ENCODE measurements at regions not wholly inside any gene's neighbourhood (a gene's known extent, or its start where the extent isn't known, plus 50 kb on each side); places are given as distances from the start of the nearest gene placed in this dataset.

DNA sequence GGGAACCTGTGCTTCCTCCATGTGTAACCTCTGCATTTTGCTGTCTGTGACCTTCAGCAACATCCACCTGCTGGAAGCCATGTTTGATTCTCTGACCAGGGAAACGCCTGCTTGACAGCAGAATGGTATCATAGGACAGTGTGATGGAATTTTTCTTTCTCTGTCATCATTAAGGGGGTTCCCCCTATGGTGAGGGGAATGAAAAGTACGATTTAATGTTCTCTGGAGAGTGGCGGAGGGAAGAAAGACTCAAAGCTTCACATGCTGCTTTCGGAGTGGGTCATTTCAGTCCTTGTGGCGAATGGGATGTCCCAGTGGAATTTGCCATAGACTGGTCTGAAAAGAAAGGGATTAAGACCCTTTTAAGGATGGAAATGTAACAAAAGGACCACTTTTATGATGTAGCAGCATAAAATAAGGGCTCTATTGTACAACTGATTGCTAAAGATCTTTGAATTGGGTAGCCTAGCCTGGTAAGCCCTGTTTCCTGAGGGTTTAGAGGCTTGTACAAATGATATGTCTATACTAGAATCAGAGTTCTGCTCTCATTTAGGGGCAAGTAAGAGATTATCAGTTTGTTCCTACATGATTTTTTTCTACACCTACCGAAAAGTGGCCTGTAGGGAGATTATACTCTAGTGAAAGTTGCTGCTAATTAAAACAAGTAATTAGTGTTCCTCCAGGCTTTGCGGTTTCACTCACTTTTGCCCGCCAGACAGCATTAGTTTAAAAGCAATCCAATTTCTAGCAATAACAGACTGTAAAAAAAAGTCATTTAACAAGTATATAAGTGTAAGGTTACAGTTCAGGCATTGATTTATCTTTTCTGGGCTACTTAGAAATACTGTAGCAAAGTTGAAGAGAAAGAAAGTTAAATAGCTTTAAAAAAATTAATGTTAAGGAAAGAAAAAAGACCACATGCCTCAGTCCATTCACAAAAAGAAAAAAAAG, 904.5 kb downstream of the NR2F1-AS1 start:
- no peaks in the 10 kb centered on the region for H3K9me2 ChIP-seq (ENCODE audit: insufficient read depth, low read length)
- H3K27ac ChIP-seq (ENCODE audit: low read length): no peak overlapping the region
- no peaks in the 10 kb centered on the region for H3K79me2 ChIP-seq (replicated peaks; ENCODE audit: insufficient read depth, low read length)
- H3K4me2 ChIP-seq (ENCODE audit: low read length): no peak overlapping the region
- no peak overlapping the region for H3K9ac ChIP-seq (ENCODE audit: low read length)
- no peaks in the 10 kb centered on the region for H3F3A ChIP-seq (ENCODE audit: insufficient read depth, low read length, poor library complexity, severe bottlenecking)
- no peaks in the 10 kb centered on the region for H4K20me1 ChIP-seq (ENCODE audit: insufficient read depth)
- no peaks in the 10 kb centered on the region for H3K36me3 ChIP-seq (ENCODE audit: insufficient read depth, low read length)
- peaks cover 18% of the 10 kb centered on the region for H3K27me3 ChIP-seq (ENCODE audit: insufficient read depth, low read depth, low read length)
- H3K4me3 ChIP-seq (ENCODE audit: low read length): no peak overlapping the region
- TF ChIP-seq MXI1 (conservative IDR thresholded peaks at IDR 0.05; ENCODE audit: poor library complexity, severe bottlenecking): no peak
- H3K9me3 ChIP-seq (ENCODE audit: low read length): no peaks in the 10 kb centered on the region
- no peak overlapping the region for H2AFZ ChIP-seq (ENCODE audit: low read depth, low read length)

DNA sequence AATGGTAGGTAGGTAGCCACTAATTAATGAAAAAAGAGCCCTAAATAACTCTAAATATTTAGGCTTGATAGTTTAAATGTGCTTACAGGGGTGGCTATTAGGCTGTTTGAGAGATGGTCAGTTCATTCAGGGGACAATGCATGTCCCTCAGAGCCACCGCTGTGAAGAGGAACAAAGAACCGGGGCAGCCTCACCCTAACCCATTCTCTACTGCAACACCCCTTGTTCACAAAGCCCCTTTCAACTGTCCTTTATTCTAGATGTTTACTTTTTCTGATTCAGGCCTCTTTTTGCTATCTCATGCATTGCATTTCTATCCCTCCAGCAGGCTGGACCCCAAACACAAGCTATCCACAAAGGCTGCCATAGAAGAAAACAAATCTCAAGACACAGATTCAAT, 906.7 kb downstream of the NR2F1-AS1 start:
- Histone ChIP-seq H3K9me3 (ENCODE audit: low read length) (no peaks in the 10 kb centered on the region), H3K27me3 (ENCODE audit: insufficient read depth, low read depth, low read length) (peaks cover 18% of the 10 kb centered on the region), H3K27ac (ENCODE audit: low read length) (no peak overlapping the region), H3K9ac (ENCODE audit: low read length) (no peak overlapping the region), H3F3A (ENCODE audit: insufficient read depth, low read length, poor library complexity, severe bottlenecking) (no peaks in the 10 kb centered on the region), H3K4me2 (ENCODE audit: low read length) (no peak overlapping the region), H3K9me2 (ENCODE audit: insufficient read depth, low read length) (no peaks in the 10 kb centered on the region), H2AFZ (ENCODE audit: low read depth, low read length) (no peak overlapping the region), H4K20me1 (ENCODE audit: insufficient read depth) (no peaks in the 10 kb centered on the region), H3K36me3 (ENCODE audit: insufficient read depth, low read length) (no peaks in the 10 kb centered on the region), H3K79me2 (replicated peaks; ENCODE audit: insufficient read depth, low read length) (no peaks in the 10 kb centered on the region), H3K4me3 (ENCODE audit: low read length) (no peak overlapping the region)
- no peak for TF ChIP-seq EZH2 (IDR thresholded peaks at IDR 0.05; ENCODE audit: borderline replicate concordance, insufficient read depth, low read length, poor library complexity, severe bottlenecking)
- TF ChIP-seq, protein P1, sequence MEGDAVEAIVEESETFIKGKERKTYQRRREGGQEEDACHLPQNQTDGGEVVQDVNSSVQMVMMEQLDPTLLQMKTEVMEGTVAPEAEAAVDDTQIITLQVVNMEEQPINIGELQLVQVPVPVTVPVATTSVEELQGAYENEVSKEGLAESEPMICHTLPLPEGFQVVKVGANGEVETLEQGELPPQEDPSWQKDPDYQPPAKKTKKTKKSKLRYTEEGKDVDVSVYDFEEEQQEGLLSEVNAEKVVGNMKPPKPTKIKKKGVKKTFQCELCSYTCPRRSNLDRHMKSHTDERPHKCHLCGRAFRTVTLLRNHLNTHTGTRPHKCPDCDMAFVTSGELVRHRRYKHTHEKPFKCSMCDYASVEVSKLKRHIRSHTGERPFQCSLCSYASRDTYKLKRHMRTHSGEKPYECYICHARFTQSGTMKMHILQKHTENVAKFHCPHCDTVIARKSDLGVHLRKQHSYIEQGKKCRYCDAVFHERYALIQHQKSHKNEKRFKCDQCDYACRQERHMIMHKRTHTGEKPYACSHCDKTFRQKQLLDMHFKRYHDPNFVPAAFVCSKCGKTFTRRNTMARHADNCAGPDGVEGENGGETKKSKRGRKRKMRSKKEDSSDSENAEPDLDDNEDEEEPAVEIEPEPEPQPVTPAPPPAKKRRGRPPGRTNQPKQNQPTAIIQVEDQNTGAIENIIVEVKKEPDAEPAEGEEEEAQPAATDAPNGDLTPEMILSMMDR (IDR thresholded peaks at IDR 0.05; ENCODE audit: poor library complexity, severe bottlenecking): no peak
- TF ChIP-seq, protein P2, sequence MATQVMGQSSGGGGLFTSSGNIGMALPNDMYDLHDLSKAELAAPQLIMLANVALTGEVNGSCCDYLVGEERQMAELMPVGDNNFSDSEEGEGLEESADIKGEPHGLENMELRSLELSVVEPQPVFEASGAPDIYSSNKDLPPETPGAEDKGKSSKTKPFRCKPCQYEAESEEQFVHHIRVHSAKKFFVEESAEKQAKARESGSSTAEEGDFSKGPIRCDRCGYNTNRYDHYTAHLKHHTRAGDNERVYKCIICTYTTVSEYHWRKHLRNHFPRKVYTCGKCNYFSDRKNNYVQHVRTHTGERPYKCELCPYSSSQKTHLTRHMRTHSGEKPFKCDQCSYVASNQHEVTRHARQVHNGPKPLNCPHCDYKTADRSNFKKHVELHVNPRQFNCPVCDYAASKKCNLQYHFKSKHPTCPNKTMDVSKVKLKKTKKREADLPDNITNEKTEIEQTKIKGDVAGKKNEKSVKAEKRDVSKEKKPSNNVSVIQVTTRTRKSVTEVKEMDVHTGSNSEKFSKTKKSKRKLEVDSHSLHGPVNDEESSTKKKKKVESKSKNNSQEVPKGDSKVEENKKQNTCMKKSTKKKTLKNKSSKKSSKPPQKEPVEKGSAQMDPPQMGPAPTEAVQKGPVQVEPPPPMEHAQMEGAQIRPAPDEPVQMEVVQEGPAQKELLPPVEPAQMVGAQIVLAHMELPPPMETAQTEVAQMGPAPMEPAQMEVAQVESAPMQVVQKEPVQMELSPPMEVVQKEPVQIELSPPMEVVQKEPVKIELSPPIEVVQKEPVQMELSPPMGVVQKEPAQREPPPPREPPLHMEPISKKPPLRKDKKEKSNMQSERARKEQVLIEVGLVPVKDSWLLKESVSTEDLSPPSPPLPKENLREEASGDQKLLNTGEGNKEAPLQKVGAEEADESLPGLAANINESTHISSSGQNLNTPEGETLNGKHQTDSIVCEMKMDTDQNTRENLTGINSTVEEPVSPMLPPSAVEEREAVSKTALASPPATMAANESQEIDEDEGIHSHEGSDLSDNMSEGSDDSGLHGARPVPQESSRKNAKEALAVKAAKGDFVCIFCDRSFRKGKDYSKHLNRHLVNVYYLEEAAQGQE (IDR thresholded peaks at IDR 0.05; ENCODE audit: borderline replicate concordance): no peak

DNA sequence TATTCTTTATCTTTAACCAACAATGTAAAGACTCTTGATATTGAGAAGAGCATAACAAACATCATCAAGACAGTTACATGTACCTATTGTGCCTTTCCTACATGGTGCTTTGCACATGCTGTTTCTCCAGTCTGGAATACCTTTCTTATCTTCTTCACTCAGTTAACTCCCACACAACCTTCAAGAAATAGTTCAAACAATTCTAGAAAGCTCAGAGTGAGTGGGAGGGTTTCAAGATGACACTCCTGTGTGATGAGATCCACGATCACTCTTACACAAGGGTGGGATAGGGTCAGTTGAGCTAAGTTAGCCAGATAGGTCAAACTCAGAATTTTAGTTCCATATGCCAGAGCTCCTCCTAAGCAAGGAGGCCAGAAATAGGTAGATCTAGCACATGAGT, 915.5 kb downstream of the NR2F1-AS1 start:
- Histone ChIP-seq H3K9me3 (ENCODE audit: low read length) (no peaks in the 10 kb centered on the region), H3K27ac (ENCODE audit: low read length) (no peak overlapping the region), H3K27me3 (ENCODE audit: insufficient read depth, low read depth, low read length) (no peaks in the 10 kb centered on the region), H4K20me1 (ENCODE audit: insufficient read depth) (no peaks in the 10 kb centered on the region), H3K79me2 (replicated peaks; ENCODE audit: insufficient read depth, low read length) (no peaks in the 10 kb centered on the region), H3K4me2 (ENCODE audit: low read length) (no peak overlapping the region), H3K9ac (ENCODE audit: low read length) (no peak overlapping the region), H3F3A (ENCODE audit: insufficient read depth, low read length, poor library complexity, severe bottlenecking) (no peaks in the 10 kb centered on the region), H3K36me3 (ENCODE audit: insufficient read depth, low read length) (no peaks in the 10 kb centered on the region), H3K4me3 (ENCODE audit: low read length) (no peak overlapping the region), H2AFZ (ENCODE audit: low read depth, low read length) (no peak overlapping the region), H3K9me2 (ENCODE audit: insufficient read depth, low read length) (no peaks in the 10 kb centered on the region)
- no peak for TF ChIP-seq POLR2AphosphoS5 (IDR thresholded peaks at IDR 0.05)
- no peak for TF ChIP-seq SMC3 (conservative IDR thresholded peaks at IDR 0.05; ENCODE audit: poor library complexity)
- no peak for TF ChIP-seq EP300 (conservative IDR thresholded peaks at IDR 0.05; ENCODE audit: poor library complexity, severe bottlenecking)
- no peak for TF ChIP-seq TAF1 (IDR thresholded peaks at IDR 0.05; ENCODE audit: low read depth)
